Caki2 (cell line): ENCODE measurements at regions not wholly inside any gene's neighbourhood (a gene's known extent, or its start where the extent isn't known, plus 50 kb on each side); places are given as distances from the start of the nearest gene placed in this dataset.

Source experiments
- DNase-seq: peaks from one replicate; pipeline ENCODE4 v3.0.0-alpha.2; 2015; ENCODE audit warnings: low read depth
- in situ Hi-C: cut with HindIII; loops from 2 replicates; pipeline ENCODE4 v1.10.0; 2016; ENCODE audit warnings: low sequenced_read_pairs, low pct_unique_long_range_greater_than_20kb, mixed read lengths

DNA sequence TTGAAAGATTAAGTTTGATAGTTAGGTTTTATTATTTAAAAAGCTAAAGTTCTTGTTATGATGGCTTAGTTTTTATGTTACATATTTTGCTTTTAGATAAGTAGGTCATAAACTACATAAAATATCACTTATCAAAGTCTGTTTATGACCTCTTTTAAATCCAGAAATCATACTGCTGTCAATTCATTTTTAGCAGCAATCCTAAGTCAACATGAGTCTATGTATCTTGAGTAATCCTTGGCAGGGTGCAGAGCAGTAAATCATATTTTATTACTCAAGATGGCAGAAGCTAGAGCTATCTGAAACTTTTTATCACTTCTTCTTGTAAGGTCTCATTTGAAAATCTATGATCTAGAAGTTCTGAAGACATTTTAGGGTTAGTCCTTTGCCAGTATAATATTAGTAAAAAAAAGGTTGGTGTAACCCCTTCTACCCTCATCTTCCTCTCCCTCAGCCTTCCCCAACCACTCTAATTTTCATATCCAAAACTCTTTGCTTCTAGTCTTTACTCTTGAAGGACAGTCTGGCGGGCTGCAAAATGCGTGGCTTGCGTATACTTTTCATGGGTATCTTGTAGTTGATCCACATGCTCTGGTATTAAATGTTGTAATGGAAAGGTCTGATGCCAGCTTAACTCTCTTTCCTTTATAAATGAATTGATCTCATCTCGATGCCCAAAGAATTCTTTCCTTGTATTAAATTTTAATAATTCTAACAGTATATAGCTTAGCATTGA lies 134.0 kb upstream of the THRB start:
- in situ Hi-C loops: no loop called here
- no peak for DNase-seq

DNA sequence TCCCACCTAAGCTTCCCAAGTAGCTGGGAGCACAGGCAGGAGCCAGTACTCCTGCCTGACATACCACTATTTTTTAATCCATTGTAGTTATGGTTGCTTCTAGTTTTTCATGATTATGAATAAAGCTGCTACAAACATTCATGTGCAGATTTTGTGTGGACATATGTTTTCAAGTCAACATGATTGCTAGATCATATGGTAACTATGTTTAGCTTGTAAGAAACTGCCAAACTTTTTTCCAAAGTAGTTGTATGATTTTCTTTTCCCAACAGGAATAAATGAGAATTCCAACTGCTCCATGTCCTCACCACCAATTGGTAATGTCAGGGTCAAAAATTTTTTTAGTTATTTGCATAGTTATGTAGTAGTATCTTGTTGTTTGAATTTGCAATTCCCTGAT lies 136.8 kb upstream of the THRB start:
- in situ Hi-C loops: no loop called here
- DNase-seq: no peak

DNA sequence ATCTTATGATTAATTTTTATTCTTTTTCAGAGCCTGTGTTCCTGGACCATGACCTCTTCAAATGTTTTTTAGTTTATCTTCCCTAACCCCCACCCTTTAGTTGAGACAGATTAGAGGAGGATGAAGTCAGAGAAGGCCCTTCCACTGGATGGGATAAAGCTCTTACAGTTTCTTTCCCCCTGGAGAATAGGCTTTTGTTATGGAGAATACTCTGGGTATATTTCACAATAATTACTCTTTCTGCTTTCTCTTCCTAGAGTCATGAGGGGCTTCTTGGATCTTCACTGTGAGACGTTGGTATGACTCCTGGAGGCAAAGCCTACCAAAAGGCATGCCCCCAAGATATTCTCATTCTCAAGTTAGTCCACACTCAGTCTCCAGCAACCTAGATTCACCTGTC lies 144.4 kb upstream of the THRB start:
- no peak for DNase-seq
- in situ Hi-C loops: no loop called here

DNA sequence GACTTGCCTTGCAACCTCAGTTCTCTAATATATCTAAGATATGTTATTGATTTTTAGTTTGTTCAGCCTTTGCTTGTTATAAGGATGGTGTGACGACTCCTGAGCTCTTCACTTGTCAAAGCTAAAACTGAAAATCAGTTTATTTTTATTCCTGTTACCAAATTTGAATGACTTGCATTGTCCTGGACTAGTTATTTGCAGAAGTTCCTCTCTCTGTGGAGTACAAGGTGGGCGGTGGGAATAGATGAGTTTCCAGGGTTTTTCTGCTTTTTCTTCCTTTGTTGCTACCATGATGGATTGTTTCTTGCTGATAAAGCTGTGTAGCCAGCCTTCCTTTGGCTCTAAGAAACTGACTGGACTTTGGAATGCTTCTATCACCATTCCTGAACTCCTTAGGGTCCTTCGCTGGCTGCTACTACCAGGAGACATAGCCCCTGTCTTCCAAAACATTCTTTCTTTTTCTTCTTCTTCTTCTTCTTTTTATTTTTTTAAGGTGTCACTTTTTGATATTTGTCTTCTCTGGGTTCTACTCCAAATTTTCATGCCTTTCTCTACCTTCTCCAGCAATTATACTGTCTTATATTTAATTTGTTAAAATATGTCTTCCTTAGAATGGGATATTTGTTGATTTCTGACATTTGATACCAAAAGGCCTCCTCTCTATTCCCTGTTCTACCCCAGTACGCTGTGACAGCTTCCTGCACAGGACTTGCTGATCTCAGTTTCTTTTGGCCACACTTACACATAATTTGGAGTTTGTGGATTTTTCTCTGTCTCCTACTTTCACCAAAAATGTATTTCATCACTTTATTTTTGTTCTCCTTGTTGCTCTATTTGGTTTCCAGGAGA lies 145.1 kb upstream of the THRB start:
- in situ Hi-C loops: no loop called here
- DNase-seq: no peak

DNA sequence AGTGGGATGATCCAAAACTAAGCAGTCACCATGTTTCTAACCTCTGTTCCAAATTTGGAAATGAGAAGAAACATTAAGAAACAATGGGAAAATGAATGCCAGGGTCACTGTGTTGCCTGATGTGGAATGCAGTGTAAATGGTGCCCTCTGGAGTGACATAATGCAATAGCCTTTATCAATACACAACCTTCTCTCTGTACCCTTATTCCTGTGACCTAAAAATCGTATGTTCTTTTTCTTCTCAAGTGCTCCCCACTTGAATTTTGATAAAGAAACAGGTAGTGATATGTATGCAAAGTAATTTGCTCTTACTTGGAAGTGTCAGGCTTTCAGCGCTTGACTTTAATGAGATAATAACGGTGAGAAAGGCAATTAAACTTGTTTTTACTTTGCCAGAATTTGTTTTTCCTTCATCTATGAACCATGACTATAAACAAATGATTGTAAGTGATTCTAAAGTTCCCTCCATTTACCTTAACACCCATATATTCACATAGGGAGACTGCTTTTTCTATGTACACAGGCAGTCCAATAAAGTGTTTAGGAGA lies 145.8 kb upstream of the THRB start:
- DNase-seq: peak; percentile 16
- in situ Hi-C loops: no loop called here

DNA sequence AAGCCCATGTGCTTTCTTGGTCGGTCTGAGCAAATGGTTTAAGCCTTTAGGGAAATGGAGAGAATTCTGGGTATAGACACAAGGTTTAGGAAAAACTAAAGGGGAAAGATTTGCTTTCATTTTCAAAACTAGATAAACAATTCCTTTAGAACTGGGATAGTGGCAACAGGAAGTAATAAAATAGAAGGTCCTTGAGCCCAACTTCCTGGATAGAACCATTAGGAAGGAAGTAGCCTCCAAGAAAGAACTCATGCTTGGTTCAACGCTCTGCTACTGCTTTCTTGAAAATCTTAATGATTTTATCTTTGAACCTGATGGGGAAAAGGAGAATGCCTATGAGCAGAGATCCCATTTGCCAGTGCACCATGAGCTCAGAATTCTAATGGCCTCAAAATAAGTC lies 147.0 kb upstream of the THRB start:
- in situ Hi-C loops: no loop called here

GRCh38 chr3:24645047-24645446 lies 150.4 kb upstream of the THRB start:
- in situ Hi-C loops: no loop called here
- DNase-seq: no peak

More for the DNA sequence above, 147.0 kb upstream of the THRB start:
- DNase-seq: no peak

- in situ Hi-C loops: no loop called here
These were observed 152.1 kb upstream of the THRB start for GRCh38 chr3:24646790-24647189.

DNA sequence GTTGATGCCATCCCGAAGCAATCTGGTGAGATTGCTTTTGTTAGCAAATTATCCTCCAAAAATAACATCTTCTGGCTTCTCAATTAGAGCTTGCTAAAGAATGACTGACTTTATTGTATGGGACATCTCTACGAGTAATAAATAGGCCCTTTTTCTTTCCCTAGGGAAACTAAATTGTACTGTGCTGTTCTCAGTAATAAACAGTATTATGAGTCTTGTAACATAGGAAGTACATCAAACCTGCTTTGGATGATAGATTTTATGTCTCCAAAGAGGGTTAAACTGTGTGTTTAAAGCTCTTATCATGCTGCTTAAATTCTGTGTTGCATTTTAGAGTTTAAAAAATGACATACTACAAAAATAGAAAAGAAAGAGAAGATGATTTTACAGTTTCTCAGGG lies 153.4 kb upstream of the THRB start:
- DNase-seq: no peak
- in situ Hi-C loops: no loop called here

More at GRCh38 chr3:24646790-24647189, 152.1 kb upstream of the THRB start:
- DNase-seq: no peak

- in situ Hi-C loops: no loop called here
- DNase-seq: no peak
These were observed 156.2 kb upstream of the THRB start for GRCh38 chr3:24650839-24651238.

DNA sequence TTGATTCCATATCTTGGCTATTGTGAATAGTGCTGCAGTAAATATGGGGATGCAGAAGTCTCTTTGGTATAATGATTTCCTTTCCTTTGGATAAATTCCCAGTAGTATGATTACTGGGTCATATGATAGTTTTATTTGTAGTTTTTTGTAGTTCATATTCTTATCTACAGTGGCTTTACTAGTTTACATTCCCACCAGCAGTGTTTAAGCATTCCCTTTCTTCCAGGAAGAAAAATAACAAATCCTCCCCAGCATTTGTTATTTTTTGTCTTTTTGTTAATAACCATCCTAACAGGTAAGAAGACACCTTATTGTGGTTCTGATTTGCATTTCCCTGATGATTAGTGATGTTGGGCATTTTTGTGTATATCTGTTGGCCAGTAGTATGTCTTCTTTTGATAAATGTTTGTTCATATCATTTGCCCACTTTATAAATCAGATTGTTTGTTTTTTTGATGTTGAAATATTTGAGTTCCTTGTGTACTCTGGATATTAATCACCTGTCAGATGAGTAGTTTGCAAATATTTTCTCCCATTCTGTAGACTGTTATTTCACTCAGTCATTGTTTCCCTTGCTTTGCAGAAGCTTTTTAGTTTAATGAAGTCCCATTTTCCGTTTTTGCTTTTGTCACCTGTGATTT lies 163.3 kb upstream of the THRB start:
- in situ Hi-C loops: no loop called here
- DNase-seq: peak; percentile 3

- in situ Hi-C loops: no loop called here
- DNase-seq: no peak
These were observed 166.5 kb upstream of the THRB start for GRCh38 chr3:24661175-24661584.

DNA sequence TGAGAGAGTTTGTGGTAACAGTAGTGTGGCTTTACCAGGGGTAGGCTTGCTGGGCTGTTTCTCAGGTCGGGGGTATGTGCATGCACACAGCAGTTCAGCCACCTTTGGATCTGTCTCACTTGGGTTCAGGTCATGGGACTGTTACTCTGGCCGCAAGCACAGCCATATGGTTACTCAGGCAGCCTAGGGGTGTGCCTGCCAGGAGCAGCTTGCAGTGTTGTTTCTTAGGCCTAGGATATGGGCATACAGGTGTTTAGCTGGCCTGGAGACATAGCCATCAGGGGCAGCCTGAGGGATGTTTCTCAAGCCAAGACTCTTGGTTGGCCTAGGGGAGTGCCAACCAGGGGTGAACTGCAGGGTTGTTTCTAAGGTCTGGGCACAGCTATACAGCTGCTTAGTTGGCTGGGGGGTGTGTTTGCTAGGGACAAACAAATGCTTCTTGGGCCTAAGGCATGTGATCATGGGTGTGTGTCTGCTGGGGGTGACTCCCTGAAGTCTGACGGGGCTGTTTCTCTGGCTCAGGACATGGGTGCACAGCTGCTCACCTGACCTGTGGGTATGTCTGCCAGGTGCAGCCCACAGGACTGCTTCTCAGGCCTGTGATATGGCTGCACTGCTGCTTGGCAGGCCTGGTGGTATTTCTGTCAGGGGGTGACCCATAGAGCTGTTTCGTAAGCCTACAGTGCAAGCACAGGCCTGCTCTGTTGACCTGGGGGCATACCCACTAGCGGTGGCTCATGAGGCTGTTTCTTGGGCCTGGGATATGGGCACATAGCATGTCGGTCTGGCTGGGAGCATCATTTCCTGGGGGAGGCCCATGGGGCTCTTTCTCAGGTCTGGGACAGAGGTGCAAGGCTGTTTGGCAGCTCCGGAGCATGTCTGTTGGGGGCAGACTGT lies 168.0 kb upstream of the THRB start:
- in situ Hi-C loops: no loop called here
- no peak for DNase-seq

- in situ Hi-C loops: no loop called here
- no peak for DNase-seq
These were observed 168.8 kb upstream of the THRB start for GRCh38 chr3:24663406-24663805.

DNA sequence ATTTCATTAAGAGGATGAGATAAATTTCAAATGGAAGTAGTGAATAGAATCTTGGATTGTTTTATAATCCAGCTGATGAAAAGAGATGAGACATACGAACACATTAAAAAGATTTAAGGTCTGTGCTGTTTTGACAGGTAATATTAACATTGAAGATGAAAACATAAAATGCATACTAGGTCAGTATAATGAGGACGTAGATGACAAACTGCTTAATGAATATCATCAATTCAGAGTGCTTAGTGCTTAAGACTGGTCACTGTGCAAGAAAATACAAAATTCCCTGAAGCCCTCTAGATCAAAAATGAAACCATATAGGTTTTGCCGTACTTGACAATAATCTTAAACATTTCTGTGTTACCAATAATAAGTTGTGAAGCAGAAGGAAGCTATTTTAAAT lies 173.4 kb upstream of the THRB start:
- in situ Hi-C loops: no loop called here
- no peak for DNase-seq

DNA sequence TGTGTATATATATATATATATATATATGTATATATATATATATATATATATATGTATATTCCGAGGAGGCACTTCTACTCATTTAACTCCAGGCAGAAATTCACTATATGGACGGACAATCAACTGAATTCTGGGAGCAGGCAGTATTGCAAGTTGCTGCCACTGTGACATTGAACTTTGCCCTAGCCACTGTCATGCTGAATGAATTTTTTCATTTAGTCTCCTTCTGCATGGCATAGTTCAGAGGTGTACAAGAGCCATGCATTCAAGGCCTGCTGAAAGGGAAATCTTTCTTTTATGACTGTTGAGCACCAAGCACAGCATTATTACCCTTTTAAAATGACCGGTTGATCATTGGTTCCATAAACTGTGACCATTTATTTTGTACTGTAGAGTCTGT lies 176.2 kb upstream of the THRB start:
- in situ Hi-C loops: no loop called here

GRCh38 chr3:24673596-24673995 lies 178.9 kb upstream of the THRB start:
- in situ Hi-C loops: no loop called here

More for the DNA sequence above, 176.2 kb upstream of the THRB start:
- no peak for DNase-seq

GRCh38 chr3:24674261-24674660 lies 179.6 kb upstream of the THRB start:
- no peak for DNase-seq
- in situ Hi-C loops: no loop called here

More at GRCh38 chr3:24673596-24673995, 178.9 kb upstream of the THRB start:
- no peak for DNase-seq
